ENCODE measurements at regions not wholly inside any gene's neighbourhood (a gene's known extent, or its start where the extent isn't known, plus 50 kb on each side); places are given as distances from the start of the nearest gene placed in this dataset.

DNA sequence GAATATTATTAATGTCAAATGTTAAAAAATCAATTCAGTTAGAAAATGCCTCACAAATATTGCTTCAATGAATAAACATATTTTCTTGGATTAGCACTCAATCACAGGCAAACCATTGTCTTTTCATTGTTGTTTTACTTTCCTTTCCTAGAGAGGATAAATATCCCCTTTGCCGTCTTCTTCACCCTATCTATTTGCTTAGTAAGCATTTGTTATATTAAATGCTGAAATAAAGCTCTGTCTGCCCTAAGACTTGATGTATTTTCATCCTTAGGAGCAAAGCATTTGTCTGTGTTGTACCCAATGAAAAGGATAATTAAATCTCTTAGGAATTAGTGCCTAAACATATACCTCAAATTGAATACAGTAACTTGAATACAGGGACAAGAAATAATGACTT, 1071.2 kb upstream of the GYPC start:
- TF ChIP-seq, protein P1, sequence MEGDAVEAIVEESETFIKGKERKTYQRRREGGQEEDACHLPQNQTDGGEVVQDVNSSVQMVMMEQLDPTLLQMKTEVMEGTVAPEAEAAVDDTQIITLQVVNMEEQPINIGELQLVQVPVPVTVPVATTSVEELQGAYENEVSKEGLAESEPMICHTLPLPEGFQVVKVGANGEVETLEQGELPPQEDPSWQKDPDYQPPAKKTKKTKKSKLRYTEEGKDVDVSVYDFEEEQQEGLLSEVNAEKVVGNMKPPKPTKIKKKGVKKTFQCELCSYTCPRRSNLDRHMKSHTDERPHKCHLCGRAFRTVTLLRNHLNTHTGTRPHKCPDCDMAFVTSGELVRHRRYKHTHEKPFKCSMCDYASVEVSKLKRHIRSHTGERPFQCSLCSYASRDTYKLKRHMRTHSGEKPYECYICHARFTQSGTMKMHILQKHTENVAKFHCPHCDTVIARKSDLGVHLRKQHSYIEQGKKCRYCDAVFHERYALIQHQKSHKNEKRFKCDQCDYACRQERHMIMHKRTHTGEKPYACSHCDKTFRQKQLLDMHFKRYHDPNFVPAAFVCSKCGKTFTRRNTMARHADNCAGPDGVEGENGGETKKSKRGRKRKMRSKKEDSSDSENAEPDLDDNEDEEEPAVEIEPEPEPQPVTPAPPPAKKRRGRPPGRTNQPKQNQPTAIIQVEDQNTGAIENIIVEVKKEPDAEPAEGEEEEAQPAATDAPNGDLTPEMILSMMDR (IDR thresholded peaks at IDR 0.05), result no peak
- no peak for TF ChIP-seq POLR2A (IDR thresholded peaks at IDR 0.05)
